ENCODE measurements at regions not wholly inside any gene's neighbourhood (a gene's known extent, or its start where the extent isn't known, plus 50 kb on each side); places are given as distances from the start of the nearest gene placed in this dataset.

- Histone ChIP-seq H3K36me3 (no peaks in the 10 kb centered on the region), H3K27ac (no peak overlapping the region), H3K9me3 (no peaks in the 10 kb centered on the region), H3K4me3 (no peak overlapping the region), H3K27me3 (no peaks in the 10 kb centered on the region), H3K4me1 (ENCODE audit: insufficient read depth) (no peaks in the 10 kb centered on the region)
- intact Hi-C loops (cut with DNase I): no loop called here
- DNase-seq: no peak
- TF ChIP-seq EP300 (IDR thresholded peaks at IDR 0.05) (no peak), CTCF (IDR thresholded peaks at IDR 0.05) (no peak), POLR2A (IDR thresholded peaks at IDR 0.05) (no peak)
- 88 to 91% (median 91%) methylated on average over 29 of the region's 29 CpGs for WGBS, 3 donors
These were observed 475.1 kb downstream of the BRD1 start for GRCh38 chr22:49352361-49353169.

GRCh38 chr22:49351761-49352227 is 475.9 kb downstream of the BRD1 start:
- WGBS, 3 donors: 77 to 83% (median 80%) methylated on average over 22 of the region's 22 CpGs
- Histone ChIP-seq H3K4me1 (ENCODE audit: insufficient read depth) (no peaks in the 10 kb centered on the region), H3K27me3 (no peaks in the 10 kb centered on the region), H3K27ac (no peak overlapping the region), H3K36me3 (no peaks in the 10 kb centered on the region), H3K4me3 (no peak overlapping the region), H3K9me3 (no peaks in the 10 kb centered on the region)
- TF ChIP-seq POLR2A (IDR thresholded peaks at IDR 0.05) (no peak), EP300 (IDR thresholded peaks at IDR 0.05) (no peak), CTCF (IDR thresholded peaks at IDR 0.05) (no peak)
- no peak for DNase-seq
- intact Hi-C loops (cut with DNase I): no loop called here

DNA sequence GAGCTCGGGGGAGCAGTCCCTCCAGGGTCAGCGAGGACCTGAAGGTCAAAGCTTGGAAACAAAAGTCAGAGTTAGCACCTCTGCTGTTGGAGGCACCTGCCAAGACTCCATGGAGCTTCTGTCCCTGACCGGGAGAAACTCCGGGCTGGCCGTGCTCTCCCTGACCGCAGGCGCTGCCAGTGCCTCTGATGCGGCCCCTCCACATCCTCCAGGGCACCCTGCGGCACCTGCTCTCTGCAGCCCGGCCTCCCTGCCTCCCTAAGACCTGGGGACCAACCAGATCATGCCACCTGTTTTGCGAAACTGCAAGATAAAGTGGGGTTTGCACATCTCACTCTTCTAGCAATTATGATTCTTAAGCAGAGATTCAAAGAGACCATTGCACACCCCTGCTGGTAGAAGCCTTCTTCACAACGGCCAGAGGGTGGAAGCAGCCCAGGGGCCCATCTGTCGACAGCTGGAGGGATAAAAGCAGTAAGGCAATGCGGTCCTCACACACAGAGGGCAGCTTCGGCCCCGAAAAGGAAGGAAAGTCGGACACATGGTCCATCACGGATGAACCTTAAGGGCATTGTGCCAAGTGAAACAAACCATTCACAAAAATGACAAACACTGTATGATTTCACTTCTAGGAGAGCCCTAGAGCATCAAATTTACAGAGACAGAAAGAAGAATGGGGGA is 477.1 kb downstream of the BRD1 start:
- no peak overlapping the region for H3K27ac ChIP-seq
- intact Hi-C loops (cut with DNase I): no loop called here
- WGBS, 3 donors: 56 to 62% (median 58%) methylated on average over 18 of the region's 18 CpGs
- no peaks in the 10 kb centered on the region for H3K27me3 ChIP-seq
- no peaks in the 10 kb centered on the region for H3K9me3 ChIP-seq
- no peaks in the 10 kb centered on the region for H3K4me1 ChIP-seq (ENCODE audit: insufficient read depth)
- H3K4me3 ChIP-seq: no peak overlapping the region
- DNase-seq: no peak
- H3K36me3 ChIP-seq: no peaks in the 10 kb centered on the region
- TF ChIP-seq EP300 (IDR thresholded peaks at IDR 0.05) (no peak), POLR2A (IDR thresholded peaks at IDR 0.05) (no peak)

DNA sequence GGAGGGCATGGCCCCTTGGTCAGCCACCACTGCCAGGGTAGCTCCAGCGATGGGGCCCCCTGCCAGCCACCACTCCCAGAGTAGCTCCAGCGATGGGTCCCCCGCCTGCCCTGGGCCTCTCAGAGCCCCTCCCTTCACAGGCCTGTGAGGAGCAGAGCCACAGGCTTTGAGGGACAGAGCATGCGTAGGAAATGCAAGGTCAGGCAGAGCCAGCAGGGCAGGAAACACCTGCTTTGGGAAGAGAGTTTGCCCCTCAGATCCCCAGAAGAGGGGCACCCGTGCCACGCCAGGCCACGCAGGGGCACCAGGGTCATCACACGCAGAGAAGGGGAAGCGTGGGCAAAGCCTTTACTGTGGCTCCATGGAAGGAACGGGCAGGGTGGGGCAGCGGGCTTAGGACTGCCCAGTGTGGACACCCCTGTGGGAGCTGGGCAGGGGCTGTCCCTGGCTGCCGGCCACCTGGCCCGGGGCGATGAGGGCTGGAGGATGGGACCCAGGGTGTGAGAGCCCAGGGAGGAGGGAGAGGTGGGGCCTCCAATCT is 477.8 kb downstream of the BRD1 start:
- H3K9me3 ChIP-seq: no peaks in the 10 kb centered on the region
- intact Hi-C loops (cut with DNase I): no loop called here
- no peak overlapping the region for H3K27ac ChIP-seq
- no peaks in the 10 kb centered on the region for H3K36me3 ChIP-seq
- no peak for DNase-seq
- H3K4me3 ChIP-seq: no peak overlapping the region
- 75 to 83% (median 79%) methylated on average over 14 of the region's 14 CpGs for WGBS, 3 donors
- TF ChIP-seq POLR2A (IDR thresholded peaks at IDR 0.05) (no peak), EP300 (IDR thresholded peaks at IDR 0.05) (no peak), CTCF (IDR thresholded peaks at IDR 0.05) (no peak)
- H3K27me3 ChIP-seq: no peaks in the 10 kb centered on the region
- H3K4me1 ChIP-seq (ENCODE audit: insufficient read depth): no peaks in the 10 kb centered on the region
